Ectodermal cell (in vitro differentiated cells): ENCODE measurements at regions not wholly inside any gene's neighbourhood (a gene's known extent, or its start where the extent isn't known, plus 50 kb on each side); places are given as distances from the start of the nearest gene placed in this dataset.

ENCODE experiments used
- H3K27ac ChIP-seq: 2 replicates; pipeline ENCODE4 v1.7.0; 2013; ENCODE audit warnings: mild to moderate bottlenecking, low read depth, low read length; ENCODE audit not compliant: insufficient read depth, poor library complexity, severe bottlenecking
- H3K27me3 ChIP-seq: 2 replicates; pipeline ENCODE4 v1.7.0; 2013; ENCODE audit warnings: mild to moderate bottlenecking, low read length; ENCODE audit not compliant: insufficient read depth, control insufficient read depth, poor library complexity, severe bottlenecking
- H3K36me3 ChIP-seq: one replicate; pipeline ENCODE4 v1.7.0; 2013; ENCODE audit warnings: low read length; ENCODE audit not compliant: control insufficient read depth, insufficient read depth
- H3K4me1 ChIP-seq: one replicate; pipeline ENCODE4 v1.7.0; 2013; ENCODE audit warnings: low read length; ENCODE audit not compliant: control insufficient read depth, insufficient read depth
- H3K4me3 ChIP-seq: 2 replicates; pipeline ENCODE4 v1.7.0; 2013; ENCODE audit warnings: low read depth, low read length, control low read depth; ENCODE audit not compliant: insufficient read depth
- H3K9me3 ChIP-seq: 2 replicates; pipeline ENCODE4 v1.7.0; 2013; ENCODE audit warnings: mild to moderate bottlenecking, low read length, moderate library complexity; ENCODE audit not compliant: control insufficient read depth
- WGBS, 2 experiments: methylation state at CpG; one replicate each; pipeline ENCODE4 v1.1.7; 2013; ENCODE audit warnings: missing lambda C conversion rate in 2 of 2; 5-methylcytosine and 5-hydroxymethylcytosine counted together

- Histone ChIP-seq H3K9me3 (no peaks in the 10 kb centered on the region), H3K4me3 (no peak overlapping the region), H3K36me3 (no peaks in the 10 kb centered on the region), H3K27ac (no peak overlapping the region), H3K4me1 (peaks cover 9% of the 10 kb centered on the region), H3K27me3 (no peaks in the 10 kb centered on the region)
- 68 to 73% methylated on average over 10 of the region's 10 CpGs for WGBS, 2 experiments
Measured at GRCh38 chr12:114226241-114226928, 179.6 kb downstream of the TBX5 start.

- Histone ChIP-seq H3K27me3 (no peaks in the 10 kb centered on the region), H3K36me3 (no peaks in the 10 kb centered on the region), H3K9me3 (no peaks in the 10 kb centered on the region), H3K4me1 (peaks cover 9% of the 10 kb centered on the region), H3K4me3 (no peak overlapping the region), H3K27ac (no peak overlapping the region)
Measured at GRCh38 chr12:114221957-114222630, 183.8 kb downstream of the TBX5 start.

- 89 to 95% methylated on average over 7 to 8 of the region's 8 CpGs for WGBS, 2 experiments
Measured at GRCh38 chr12:114221136-114221833, 184.7 kb downstream of the TBX5 start.

DNA sequence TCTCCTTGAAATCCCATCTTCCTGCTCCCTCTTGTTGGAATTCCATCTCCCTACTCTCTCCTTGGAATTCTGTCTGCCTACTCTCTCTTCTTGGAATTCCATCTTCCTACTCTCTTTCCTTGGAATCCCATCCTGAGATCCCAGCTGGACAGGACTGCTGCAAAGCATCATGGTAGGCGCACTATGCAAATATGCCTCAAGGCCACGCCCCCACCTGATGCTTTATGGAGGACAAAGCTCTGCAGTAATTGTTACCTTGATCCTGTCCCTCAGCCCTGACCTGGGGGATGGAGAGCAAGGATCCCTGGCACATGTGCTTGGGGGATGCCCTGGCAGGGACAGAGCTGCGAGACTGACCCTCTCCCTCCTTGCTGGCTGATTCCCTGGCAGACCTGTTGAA, 185.6 kb downstream of the TBX5 start:
- WGBS, 2 experiments: 92 to 93% methylated on average over 3 of the region's 3 CpGs
- Histone ChIP-seq H3K9me3 (no peaks in the 10 kb centered on the region), H3K27ac (no peak overlapping the region), H3K4me1 (peaks cover 9% of the 10 kb centered on the region), H3K4me3 (no peak overlapping the region), H3K36me3 (no peaks in the 10 kb centered on the region), H3K27me3 (no peaks in the 10 kb centered on the region)

More at GRCh38 chr12:114221136-114221833, 184.7 kb downstream of the TBX5 start:
- no peaks in the 10 kb centered on the region for H3K9me3 ChIP-seq
- no peaks in the 10 kb centered on the region for H3K36me3 ChIP-seq
- H3K4me1 ChIP-seq: peaks cover 9% of the 10 kb centered on the region
- no peaks in the 10 kb centered on the region for H3K27me3 ChIP-seq
- H3K27ac ChIP-seq: no peak overlapping the region
- H3K4me3 ChIP-seq: no peak overlapping the region

DNA sequence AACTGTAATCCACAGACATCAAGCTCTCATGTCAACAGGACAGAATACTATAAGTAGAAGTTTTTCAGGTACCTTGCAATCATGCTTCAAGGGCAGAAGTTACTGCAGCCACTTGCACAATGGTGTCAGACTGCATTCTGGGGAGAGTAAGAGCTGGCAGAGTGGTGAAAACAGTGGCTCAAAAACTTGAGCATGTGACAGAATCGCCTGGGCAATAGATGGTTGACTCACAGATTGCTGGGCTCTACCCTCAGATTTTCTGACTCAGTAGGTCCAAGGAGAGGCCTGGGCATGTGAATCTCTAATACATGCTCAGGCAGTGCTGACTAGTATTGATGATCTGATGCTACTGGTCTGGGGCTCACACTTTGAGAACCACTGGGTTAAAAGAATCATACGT, 187.8 kb downstream of the TBX5 start:
- no peaks in the 10 kb centered on the region for H3K27me3 ChIP-seq

DNA sequence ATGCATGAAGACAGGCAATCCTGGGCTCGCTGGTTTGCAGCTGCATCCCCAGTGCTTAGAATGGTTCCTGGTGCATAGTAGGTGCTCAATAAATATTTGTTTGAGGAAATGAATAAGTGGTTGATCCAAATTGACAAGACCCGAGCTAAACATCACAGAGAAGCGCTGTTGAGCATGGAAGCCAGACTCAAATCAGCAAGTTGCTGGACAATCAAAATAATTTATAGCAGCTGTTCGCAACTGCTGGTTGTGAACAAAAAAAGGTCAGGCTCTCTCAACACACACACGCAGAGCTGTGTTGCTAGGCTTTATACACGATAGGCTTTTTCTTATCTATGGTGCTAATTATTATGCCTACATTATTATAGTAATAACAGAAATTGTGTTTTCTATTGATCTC, 190.2 kb downstream of the TBX5 start:
- Histone ChIP-seq H3K4me3 (no peak overlapping the region), H3K27ac (no peak overlapping the region), H3K4me1 (no peaks in the 10 kb centered on the region), H3K9me3 (no peaks in the 10 kb centered on the region), H3K27me3 (no peaks in the 10 kb centered on the region), H3K36me3 (no peaks in the 10 kb centered on the region)
- WGBS, 2 experiments: 94 to 95% methylated on average over 4 to 6 of the region's 6 CpGs

More for the DNA sequence above, 187.8 kb downstream of the TBX5 start:
- Histone ChIP-seq H3K4me1 (peaks cover 9% of the 10 kb centered on the region), H3K27ac (no peak overlapping the region), H3K4me3 (no peak overlapping the region), H3K9me3 (no peaks in the 10 kb centered on the region), H3K36me3 (no peaks in the 10 kb centered on the region)
- whole genome bisulfite sequencing, 2 experiments: 92 to 94% methylated on average over 2 of the region's 2 CpGs

DNA sequence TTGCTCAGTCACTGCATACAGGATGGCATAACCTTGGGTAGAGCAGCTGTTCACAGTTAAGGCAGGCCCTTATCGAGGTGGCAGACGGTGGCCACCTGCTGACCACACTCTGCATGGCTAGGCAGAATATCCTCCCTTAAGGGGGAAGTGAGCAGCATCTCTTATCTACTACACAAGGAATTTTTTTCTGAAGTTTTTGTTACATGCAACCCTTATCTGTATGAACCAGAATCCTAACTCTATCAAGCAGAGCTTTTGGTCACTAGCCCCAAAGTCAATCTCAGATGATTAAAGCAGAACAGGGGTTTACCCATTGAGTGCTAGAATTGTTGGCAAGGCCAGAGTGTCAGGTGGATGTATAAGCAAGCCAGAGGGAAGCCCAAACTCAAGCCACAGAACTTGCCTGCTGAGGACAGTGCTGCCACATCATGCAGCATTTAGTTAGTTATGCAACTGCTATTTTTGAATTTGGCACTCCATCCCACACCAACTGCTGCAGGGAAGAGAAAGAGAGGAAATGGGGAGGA, 192.8 kb downstream of the TBX5 start:
- Histone ChIP-seq H3K36me3 (no peaks in the 10 kb centered on the region), H3K9me3 (no peaks in the 10 kb centered on the region), H3K27ac (no peak overlapping the region), H3K4me3 (no peak overlapping the region), H3K27me3 (no peaks in the 10 kb centered on the region), H3K4me1 (no peaks in the 10 kb centered on the region)
- 47 to 49% methylated on average over 2 of the region's 2 CpGs for WGBS, 2 experiments

DNA sequence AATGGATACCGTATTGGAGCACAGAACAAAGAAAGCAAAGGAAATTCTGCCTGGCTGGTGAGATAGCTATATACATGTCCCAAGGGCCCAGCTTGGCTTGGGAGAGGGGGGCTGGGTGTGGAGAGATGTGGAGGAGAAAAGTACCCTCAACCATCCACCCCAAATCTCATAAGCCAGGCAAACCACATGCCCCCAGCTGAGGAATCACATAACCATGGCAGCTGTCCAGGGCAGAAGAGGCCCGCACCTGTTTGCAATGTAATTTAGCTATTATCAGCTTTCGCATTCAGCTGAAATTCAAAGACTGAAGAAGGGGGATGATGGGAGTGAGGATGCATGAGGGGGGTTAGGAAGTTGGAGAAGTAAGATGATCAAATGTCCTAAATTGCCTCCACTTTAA, 196.1 kb downstream of the TBX5 start:
- no peaks in the 10 kb centered on the region for H3K9me3 ChIP-seq
- no peak overlapping the region for H3K27ac ChIP-seq
- no peak overlapping the region for H3K4me3 ChIP-seq
- H3K27me3 ChIP-seq: no peaks in the 10 kb centered on the region
- H3K4me1 ChIP-seq: no peaks in the 10 kb centered on the region
- 95 to 96% methylated on average over 3 of the region's 3 CpGs for WGBS, 2 experiments
- H3K36me3 ChIP-seq: no peaks in the 10 kb centered on the region

- Histone ChIP-seq H3K27me3 (no peaks in the 10 kb centered on the region), H3K36me3 (no peaks in the 10 kb centered on the region), H3K27ac (no peak overlapping the region), H3K4me3 (no peak overlapping the region), H3K4me1 (no peaks in the 10 kb centered on the region), H3K9me3 (no peaks in the 10 kb centered on the region)
Measured at GRCh38 chr12:114206525-114206924, 199.4 kb downstream of the TBX5 start.

DNA sequence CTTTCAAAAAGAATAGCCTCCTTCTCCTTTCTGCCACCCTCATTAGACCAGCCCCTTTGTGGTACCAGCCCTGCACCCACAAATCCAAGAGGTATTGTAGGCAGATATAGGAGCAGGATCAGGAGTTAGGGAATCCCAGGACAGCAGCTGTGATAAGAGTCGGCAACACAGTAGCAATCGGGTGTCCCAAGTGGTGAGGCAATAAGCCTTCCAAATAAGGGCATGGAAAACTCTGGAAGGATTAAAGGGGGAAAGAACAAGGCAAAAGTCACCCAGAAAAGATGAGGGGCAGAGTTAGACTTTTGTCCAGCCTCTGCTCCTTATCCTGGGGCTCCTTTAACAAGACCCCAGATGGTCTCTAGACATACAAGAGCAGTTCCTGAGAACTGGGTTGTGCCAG, 204.2 kb downstream of the TBX5 start:
- Histone ChIP-seq H3K4me3 (no peak overlapping the region), H3K36me3 (no peaks in the 10 kb centered on the region), H3K9me3 (no peaks in the 10 kb centered on the region), H3K27me3 (no peaks in the 10 kb centered on the region), H3K27ac (no peak overlapping the region), H3K4me1 (no peaks in the 10 kb centered on the region)
- 80 to 82% methylated on average over 2 of the region's 2 CpGs for WGBS, 2 experiments
